ENCODE measurements at regions not wholly inside any gene's neighbourhood (a gene's known extent, or its start where the extent isn't known, plus 50 kb on each side); places are given as distances from the start of the nearest gene placed in this dataset.

- Histone ChIP-seq H3K4me1 (ENCODE audit: control insufficient read depth in 2 of 2, insufficient read depth in 2 of 2, low read length in 1 of 2) (peaks cover 0 to 3% of the 10 kb centered on the region in 2 donors), H3K27ac (ENCODE audit: low read depth in 2 of 2, low read length in 1 of 2) (no peak overlapping the region), H3K27me3 (ENCODE audit: control insufficient read depth in 1 of 2, insufficient read depth in 2 of 2, low read length in 2 of 2) (no peaks in the 10 kb centered on the region), H3K4me3 (ENCODE audit: low read depth in 1 of 2, low read length in 2 of 2) (no peak overlapping the region), H3K36me3 (ENCODE audit: control insufficient read depth in 2 of 2, insufficient read depth in 2 of 2, low read length in 1 of 2) (no peaks in the 10 kb centered on the region), H3K9me3 (ENCODE audit: control insufficient read depth in 2 of 2, insufficient read depth in 1 of 2, low read depth in 1 of 2, low read length in 1 of 2) (no peaks in the 10 kb centered on the region)
- WGBS, 2 donors: 85 to 93% methylated on average over 5 of the region's 5 CpGs
Observed at GRCh38 chr15:70185251-70185711, 87.6 kb upstream of the TLE3 start.

- Histone ChIP-seq H3K27me3 (ENCODE audit: control insufficient read depth in 1 of 2, insufficient read depth in 2 of 2, low read length in 2 of 2) (no peaks in the 10 kb centered on the region), H3K27ac (ENCODE audit: low read depth in 2 of 2, low read length in 1 of 2) (no peak overlapping the region), H3K36me3 (ENCODE audit: control insufficient read depth in 2 of 2, insufficient read depth in 2 of 2, low read length in 1 of 2) (no peaks in the 10 kb centered on the region), H3K9me3 (ENCODE audit: control insufficient read depth in 2 of 2, insufficient read depth in 1 of 2, low read depth in 1 of 2, low read length in 1 of 2) (no peaks in the 10 kb centered on the region), H3K4me1 (ENCODE audit: control insufficient read depth in 2 of 2, insufficient read depth in 2 of 2, low read length in 1 of 2) (peaks cover 0 to 3% of the 10 kb centered on the region in 2 donors), H3K4me3 (ENCODE audit: low read depth in 1 of 2, low read length in 2 of 2) (no peak overlapping the region)
- WGBS, 2 donors: 68 to 80% methylated on average over 8 of the region's 8 CpGs
Observed at GRCh38 chr15:70182858-70183695, 85.4 kb upstream of the TLE3 start.

DNA sequence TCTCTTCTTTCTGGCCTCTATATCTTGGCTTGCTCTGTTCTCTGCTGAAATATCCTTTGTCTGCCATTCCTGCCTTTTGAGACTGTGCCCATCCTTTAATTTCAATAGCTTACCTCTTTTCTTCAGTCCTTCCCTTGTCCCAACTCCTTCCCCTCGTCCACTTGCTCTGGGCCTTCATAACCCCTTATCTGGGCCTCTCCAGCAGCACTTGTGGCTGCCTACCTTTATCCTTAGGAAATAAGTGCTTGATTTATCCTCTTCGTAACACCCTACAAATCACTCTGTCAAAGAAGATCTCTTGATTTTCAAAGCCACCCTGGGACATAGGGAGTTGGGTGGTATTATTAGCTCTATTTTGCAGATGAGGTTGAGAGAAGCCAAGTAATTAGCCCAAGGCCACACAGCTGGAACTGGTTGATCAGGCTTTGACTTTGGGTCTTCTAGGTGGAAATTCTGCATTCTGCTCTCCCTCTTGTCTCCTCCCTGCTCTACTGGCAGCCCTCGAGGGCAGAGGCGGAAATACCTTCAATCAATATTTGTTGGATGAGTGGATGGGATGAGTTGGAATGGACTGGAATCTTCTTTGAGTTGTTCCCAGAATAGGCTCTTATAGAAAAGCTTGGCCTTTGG, 84.0 kb upstream of the TLE3 start:
- Histone ChIP-seq H3K4me1 (ENCODE audit: control insufficient read depth in 2 of 2, insufficient read depth in 2 of 2, low read length in 1 of 2) (peaks cover 0 to 3% of the 10 kb centered on the region in 2 donors), H3K9me3 (ENCODE audit: control insufficient read depth in 2 of 2, insufficient read depth in 1 of 2, low read depth in 1 of 2, low read length in 1 of 2) (no peaks in the 10 kb centered on the region), H3K27ac (ENCODE audit: low read depth in 2 of 2, low read length in 1 of 2) (no peak overlapping the region), H3K36me3 (ENCODE audit: control insufficient read depth in 2 of 2, insufficient read depth in 2 of 2, low read length in 1 of 2) (no peaks in the 10 kb centered on the region), H3K4me3 (ENCODE audit: low read depth in 1 of 2, low read length in 2 of 2) (no peak overlapping the region), H3K27me3 (ENCODE audit: control insufficient read depth in 1 of 2, insufficient read depth in 2 of 2, low read length in 2 of 2) (no peaks in the 10 kb centered on the region)
- WGBS, 2 donors: 76 to 77% methylated on average over 4 of the region's 4 CpGs

DNA sequence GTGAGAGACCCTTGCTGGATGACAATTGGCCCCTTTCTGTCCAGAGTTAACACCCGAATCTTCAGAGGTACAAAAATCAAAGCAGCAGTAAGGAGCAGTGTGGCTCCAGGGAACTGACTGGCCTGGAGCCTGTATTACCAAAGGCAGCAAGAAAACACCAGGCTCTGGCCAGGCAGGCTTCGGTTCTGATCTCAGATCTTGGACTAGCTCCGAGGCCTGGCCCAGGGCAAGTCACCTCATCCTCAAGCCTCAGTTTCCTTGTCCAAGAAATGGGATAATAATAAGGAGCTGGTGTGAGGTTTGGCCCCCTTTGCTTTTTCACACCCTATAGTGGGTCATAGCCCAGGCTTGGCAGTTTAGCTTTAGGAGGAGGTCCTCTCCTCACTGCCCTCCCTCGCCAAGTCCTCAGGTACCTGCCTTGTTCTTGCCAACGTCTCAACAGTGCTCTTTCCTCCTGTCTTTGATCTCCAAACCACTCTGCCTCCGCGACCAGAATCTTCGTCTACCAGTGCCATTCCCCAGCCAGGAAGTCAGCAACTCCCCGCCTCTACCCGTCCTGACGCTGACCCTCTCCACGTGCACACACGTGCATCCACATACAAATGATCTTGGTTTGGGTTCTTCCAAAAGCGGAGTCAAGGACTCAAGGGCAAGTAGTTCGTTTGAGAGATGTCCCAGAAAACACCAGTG, 82.6 kb upstream of the TLE3 start:
- WGBS, 2 donors: 72 to 82% methylated on average over 15 of the region's 15 CpGs
- Histone ChIP-seq H3K4me1 (ENCODE audit: control insufficient read depth in 2 of 2, insufficient read depth in 2 of 2, low read length in 1 of 2) (peaks cover 0 to 3% of the 10 kb centered on the region in 2 donors), H3K27me3 (ENCODE audit: control insufficient read depth in 1 of 2, insufficient read depth in 2 of 2, low read length in 2 of 2) (no peaks in the 10 kb centered on the region), H3K36me3 (ENCODE audit: control insufficient read depth in 2 of 2, insufficient read depth in 2 of 2, low read length in 1 of 2) (no peaks in the 10 kb centered on the region), H3K27ac (ENCODE audit: low read depth in 2 of 2, low read length in 1 of 2) (no peak overlapping the region), H3K9me3 (ENCODE audit: control insufficient read depth in 2 of 2, insufficient read depth in 1 of 2, low read depth in 1 of 2, low read length in 1 of 2) (no peaks in the 10 kb centered on the region), H3K4me3 (ENCODE audit: low read depth in 1 of 2, low read length in 2 of 2) (no peak overlapping the region)

DNA sequence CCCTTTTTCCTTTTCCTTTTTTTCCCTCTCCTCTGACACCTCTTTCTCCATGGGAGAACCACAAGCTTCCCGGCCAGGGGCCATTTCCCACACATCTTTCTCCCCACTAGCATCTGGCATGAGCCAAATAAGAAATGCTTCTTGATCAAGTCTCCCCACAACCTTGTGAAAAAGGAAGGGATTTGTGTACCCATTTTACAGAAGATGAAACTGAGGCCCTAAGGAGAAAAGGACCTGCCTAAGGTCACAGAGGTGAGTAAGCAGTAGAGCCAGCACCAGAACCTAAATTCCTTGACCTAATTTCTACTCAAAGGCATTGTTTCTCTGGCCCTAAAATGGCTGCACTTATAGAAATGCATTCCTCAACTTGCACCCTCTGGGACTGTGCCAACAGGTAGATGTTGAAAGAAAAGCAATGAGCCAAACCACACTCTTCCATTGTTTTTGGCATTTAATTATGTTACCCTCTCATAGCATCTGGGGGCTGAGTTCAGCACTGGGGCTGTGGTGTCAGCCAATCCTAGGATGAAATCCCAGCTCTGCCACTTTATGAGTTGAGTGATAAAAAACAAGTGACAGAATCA, 81.7 kb upstream of the TLE3 start:
- H3K27me3 ChIP-seq (ENCODE audit: control insufficient read depth in 1 of 2, insufficient read depth in 2 of 2, low read length in 2 of 2): no peaks in the 10 kb centered on the region
- no peaks in the 10 kb centered on the region for H3K36me3 ChIP-seq (ENCODE audit: control insufficient read depth in 2 of 2, insufficient read depth in 2 of 2, low read length in 1 of 2)
- 93 to 96% methylated on average over 1 of the region's 1 CpG for WGBS, 2 donors
- no peaks in the 10 kb centered on the region for H3K9me3 ChIP-seq (ENCODE audit: control insufficient read depth in 2 of 2, insufficient read depth in 1 of 2, low read depth in 1 of 2, low read length in 1 of 2)
- no peak overlapping the region for H3K27ac ChIP-seq (ENCODE audit: low read depth in 2 of 2, low read length in 1 of 2)
- H3K4me1 ChIP-seq (ENCODE audit: control insufficient read depth in 2 of 2, insufficient read depth in 2 of 2, low read length in 1 of 2): peaks cover 0 to 3% of the 10 kb centered on the region in 2 donors
- no peak overlapping the region for H3K4me3 ChIP-seq (ENCODE audit: low read depth in 1 of 2, low read length in 2 of 2)

GRCh38 chr15:70178335-70179084, 80.8 kb upstream of the TLE3 start:
- no peak overlapping the region for H3K4me3 ChIP-seq (ENCODE audit: low read depth in 1 of 2, low read length in 2 of 2)
- no peaks in the 10 kb centered on the region for H3K36me3 ChIP-seq (ENCODE audit: control insufficient read depth in 2 of 2, insufficient read depth in 2 of 2, low read length in 1 of 2)
- WGBS, 2 donors: 94 to 97% methylated on average over 3 of the region's 3 CpGs
- H3K27me3 ChIP-seq (ENCODE audit: control insufficient read depth in 1 of 2, insufficient read depth in 2 of 2, low read length in 2 of 2): no peaks in the 10 kb centered on the region
- no peaks in the 10 kb centered on the region for H3K9me3 ChIP-seq (ENCODE audit: control insufficient read depth in 2 of 2, insufficient read depth in 1 of 2, low read depth in 1 of 2, low read length in 1 of 2)
- H3K4me1 ChIP-seq (ENCODE audit: control insufficient read depth in 2 of 2, insufficient read depth in 2 of 2, low read length in 1 of 2): peaks cover 0 to 3% of the 10 kb centered on the region in 2 donors
- H3K27ac ChIP-seq (ENCODE audit: low read depth in 2 of 2, low read length in 1 of 2): no peak overlapping the region

DNA sequence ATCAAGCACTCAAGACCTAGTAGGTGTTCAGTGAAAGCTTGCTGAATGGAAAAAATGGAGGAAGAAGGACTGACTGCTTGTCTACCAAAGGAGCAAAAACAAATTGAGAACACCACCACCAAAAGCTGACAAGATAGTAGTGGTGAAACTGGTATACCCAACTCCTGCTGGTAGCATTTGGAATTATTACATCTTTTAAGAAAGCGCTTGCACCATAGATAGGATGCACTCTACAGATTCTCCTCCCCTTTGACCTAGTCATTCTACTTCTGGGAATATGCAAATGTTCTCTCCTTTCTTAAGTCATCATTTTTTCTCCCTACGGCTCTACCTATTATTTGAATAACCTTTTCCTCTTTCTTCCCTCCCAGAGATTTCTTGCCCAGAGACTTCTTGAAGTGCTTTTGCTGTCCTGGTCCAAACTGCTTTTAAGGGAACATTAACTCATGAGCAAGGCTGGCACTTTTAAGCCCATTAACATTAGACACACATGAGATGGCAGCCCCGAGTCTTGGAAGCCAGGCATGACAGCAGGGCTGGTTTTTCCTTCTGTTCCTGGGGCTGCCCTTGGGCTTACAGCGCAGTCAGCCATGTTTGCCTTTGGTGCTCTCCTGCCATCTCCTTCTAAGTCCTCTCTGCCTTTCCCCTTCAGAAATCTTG, 75.0 kb upstream of the TLE3 start:
- no peak overlapping the region for H3K4me3 ChIP-seq (ENCODE audit: low read depth in 1 of 2, low read length in 2 of 2)
- H3K36me3 ChIP-seq (ENCODE audit: control insufficient read depth in 2 of 2, insufficient read depth in 2 of 2, low read length in 1 of 2): no peaks in the 10 kb centered on the region
- no peaks in the 10 kb centered on the region for H3K27me3 ChIP-seq (ENCODE audit: control insufficient read depth in 1 of 2, insufficient read depth in 2 of 2, low read length in 2 of 2)
- H3K4me1 ChIP-seq (ENCODE audit: control insufficient read depth in 2 of 2, insufficient read depth in 2 of 2, low read length in 1 of 2): no peaks in the 10 kb centered on the region
- no peaks in the 10 kb centered on the region for H3K9me3 ChIP-seq (ENCODE audit: control insufficient read depth in 2 of 2, insufficient read depth in 1 of 2, low read depth in 1 of 2, low read length in 1 of 2)
- WGBS, 2 donors: 76 to 91% methylated on average over 4 of the region's 4 CpGs
- H3K27ac ChIP-seq (ENCODE audit: low read depth in 2 of 2, low read length in 1 of 2): no peak overlapping the region

DNA sequence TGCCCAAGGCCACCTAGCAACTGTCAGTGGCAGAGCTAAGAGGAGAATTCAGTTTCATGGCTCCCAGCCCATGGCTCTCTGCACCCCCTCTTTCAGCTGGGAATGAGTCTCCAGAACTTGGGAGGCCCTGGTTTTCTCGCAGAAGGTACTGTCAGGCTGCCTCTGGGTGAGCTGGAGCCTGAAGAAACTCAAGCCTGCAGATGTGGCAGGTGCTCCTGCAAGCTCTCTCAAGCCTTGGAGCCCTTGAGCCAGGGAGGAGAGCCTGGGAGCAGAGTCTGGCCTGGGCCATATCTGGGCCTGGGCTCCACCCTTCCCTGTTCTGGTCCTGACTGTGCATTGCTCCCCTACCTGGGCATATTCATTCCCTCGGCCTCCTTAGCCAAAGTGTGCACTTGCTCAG, 74.4 kb upstream of the TLE3 start:
- Histone ChIP-seq H3K9me3 (ENCODE audit: control insufficient read depth in 2 of 2, insufficient read depth in 1 of 2, low read depth in 1 of 2, low read length in 1 of 2) (no peaks in the 10 kb centered on the region), H3K4me1 (ENCODE audit: control insufficient read depth in 2 of 2, insufficient read depth in 2 of 2, low read length in 1 of 2) (no peaks in the 10 kb centered on the region), H3K27me3 (ENCODE audit: control insufficient read depth in 1 of 2, insufficient read depth in 2 of 2, low read length in 2 of 2) (no peaks in the 10 kb centered on the region), H3K27ac (ENCODE audit: low read depth in 2 of 2, low read length in 1 of 2) (no peak overlapping the region), H3K36me3 (ENCODE audit: control insufficient read depth in 2 of 2, insufficient read depth in 2 of 2, low read length in 1 of 2) (no peaks in the 10 kb centered on the region), H3K4me3 (ENCODE audit: low read depth in 1 of 2, low read length in 2 of 2) (no peak overlapping the region)
- WGBS, 2 donors: 88 to 90% methylated on average over 2 of the region's 2 CpGs

Data from esophagus (tissue), 2 donors.